H1 (cell line): ENCODE measurements at regions not wholly inside any gene's neighbourhood (a gene's known extent, or its start where the extent isn't known, plus 50 kb on each side); places are given as distances from the start of the nearest gene placed in this dataset.

Source experiments
- CTCF ChIA-PET: fragments of 300-600 bp; sonication (Branson Sonifier 250); formaldehyde crosslinking; loops from one replicate; lab custom pipeline; 2021; ENCODE audit not compliant: partially characterized antibody; lab: Charles Lee
- POLR2A ChIA-PET: fragments of 300-600 bp; sonication (Branson Sonifier 250); formaldehyde crosslinking; loops from one replicate; lab custom pipeline; 2021; ENCODE audit warnings: inconsistent platforms; ENCODE audit not compliant: partially characterized antibody; lab: Charles Lee
- DNase-seq, 2 experiments: peaks; one replicate each; pipeline versions ENCODE4 v3.0.0 to v3.0.0-alpha.2; 2010 to 2022; ENCODE audit warnings: low spot score in 2 of 2, low read depth in 1 of 2, mixed read lengths in 1 of 2
- FAIRE-seq: peaks from 2 replicates; lab custom pipeline; 2011; peaks lifted over from hg19 to GRCh38; lab: Jason Lieb, UNC
- H2AFZ ChIP-seq: 2 replicates; pipeline ENCODE4 v1.8.1; 2012; ENCODE audit warnings: low read length, inconsistent platforms
- H2AK5ac ChIP-seq: 2 replicates; pipeline ENCODE4 v1.6.1; 2013; ENCODE audit warnings: low read depth, low read length
- H2BK120ac ChIP-seq: replicated peaks from 2 replicates; pipeline ENCODE3; 2013; ENCODE audit warnings: low read depth, low read length, inconsistent platforms
- H2BK12ac ChIP-seq: 2 replicates; pipeline ENCODE4 v1.6.1; 2013; ENCODE audit warnings: low read depth, low read length
- H2BK15ac ChIP-seq: 2 replicates; pipeline ENCODE4 v1.6.1; 2013; ENCODE audit warnings: low read length
- H2BK20ac ChIP-seq: 2 replicates; pipeline ENCODE4 v1.6.1; 2013; ENCODE audit warnings: low read length
- H2BK5ac ChIP-seq: 2 replicates; pipeline ENCODE4 v1.6.1; 2013; ENCODE audit warnings: low read depth, low read length
- H3K14ac ChIP-seq: 2 replicates; pipeline ENCODE4 v1.6.1; 2013; ENCODE audit warnings: inconsistent platforms; ENCODE audit not compliant: insufficient read length
- H3K18ac ChIP-seq: 2 replicates; pipeline ENCODE4 v1.6.1; 2013; ENCODE audit warnings: low read length; ENCODE audit errors: extremely low read depth
- H3K23ac ChIP-seq: 2 replicates; pipeline ENCODE4 v1.6.1; 2013; ENCODE audit warnings: inconsistent platforms; ENCODE audit not compliant: insufficient read length
- H3K23me2 ChIP-seq: 2 replicates; pipeline ENCODE4 v1.6.1; 2013; ENCODE audit warnings: low read depth, low read length
- H3K27ac ChIP-seq: 2 replicates; pipeline ENCODE4 v1.6.1; 2011; ENCODE audit warnings: low read depth, low read length, inconsistent platforms
- H3K27me3 ChIP-seq, 4 experiments: replicated peaks in 1 of 4; 1 replicate in 1 of 4; 2 replicates in 3 of 4; pipeline versions ENCODE4 v1.6.1 to v1.8.1; 2011 to 2013; ENCODE audit warnings: low read length in 3 of 4, mild to moderate bottlenecking in 3 of 4, inconsistent platforms in 2 of 4, mixed read lengths in 2 of 4, moderate library complexity in 1 of 4; ENCODE audit not compliant: control insufficient read depth in 3 of 4, insufficient read depth in 3 of 4; ENCODE audit errors: extremely low read depth in 1 of 4
- H3K36me3 ChIP-seq, 4 experiments: 2 replicates each; pipeline versions ENCODE4 v1.6.1 to v1.8.1; 2011 to 2013; ENCODE audit warnings: mild to moderate bottlenecking in 4 of 4, low read length in 3 of 4, moderate library complexity in 2 of 4, control low read depth in 1 of 4, inconsistent platforms in 1 of 4; ENCODE audit not compliant: insufficient read depth in 4 of 4, control insufficient read depth in 2 of 4
- H3K4ac ChIP-seq: replicated peaks from 2 replicates; pipeline ENCODE3; 2013; ENCODE audit warnings: low read length, low read depth, mixed read lengths, inconsistent platforms; ENCODE audit not compliant: insufficient read length
- H3K4me1 ChIP-seq, 4 experiments: replicated peaks in 1 of 4; 1 replicate in 1 of 4; 2 replicates in 3 of 4; pipeline versions ENCODE4 v1.6.1 to v1.8.1; 2011 to 2013; ENCODE audit warnings: low read length in 3 of 4, inconsistent platforms in 2 of 4, mixed read lengths in 1 of 4; ENCODE audit not compliant: insufficient read depth in 4 of 4, control insufficient read depth in 3 of 4
- H3K4me2 ChIP-seq, 2 experiments: 2 replicates each; pipeline versions ENCODE4 v1.6.1 to v1.8.1; 2011 to 2013; ENCODE audit warnings: low read depth in 2 of 2, low read length in 2 of 2, control low read depth in 1 of 2, inconsistent platforms in 1 of 2, mild to moderate bottlenecking in 1 of 2; ENCODE audit not compliant: insufficient read depth in 1 of 2
- H3K4me3 ChIP-seq, 4 experiments: fragments of 200-600, 300-600 bp in 1 of 4; sonication (generic), shearing (Covaris generic), sonication (Bioruptor Twin) in 1 of 4; 2 replicates each; pipeline versions ENCODE4 v1.5.1 to v1.8.1; 2011 to 2016; ENCODE audit warnings: low read length in 4 of 4, low read depth in 3 of 4, control low read depth in 2 of 4, inconsistent platforms in 2 of 4, mild to moderate bottlenecking in 2 of 4, mixed read lengths in 1 of 4, moderate library complexity in 1 of 4; ENCODE audit not compliant: insufficient read depth in 2 of 4; ENCODE audit errors: extremely low read depth in 1 of 4
- H3K56ac ChIP-seq: replicated peaks from 2 replicates; pipeline ENCODE3; 2013; ENCODE audit warnings: low read depth, mild to moderate bottlenecking, mixed read lengths, low read length, inconsistent platforms; ENCODE audit not compliant: insufficient read length
- H3K79me1 ChIP-seq: 2 replicates; pipeline ENCODE4 v1.6.1; 2013; ENCODE audit warnings: low read depth, low read length, control low read depth
- H3K79me2 ChIP-seq, 2 experiments: 2 replicates each; pipeline versions ENCODE4 v1.6.1 to v1.8.1; 2012 to 2013; ENCODE audit warnings: low read length in 2 of 2, mild to moderate bottlenecking in 2 of 2, inconsistent platforms in 1 of 2; ENCODE audit not compliant: insufficient read depth in 2 of 2, control insufficient read depth in 1 of 2
- H3K9ac ChIP-seq, 4 experiments: replicated peaks in 1 of 4; 1 replicate in 1 of 4; 2 replicates in 3 of 4; pipeline versions ENCODE4 v1.6.1 to v1.8.1; 2011 to 2013; ENCODE audit warnings: low read depth in 3 of 4, low read length in 3 of 4, control low read depth in 2 of 4, mild to moderate bottlenecking in 2 of 4, moderate library complexity in 2 of 4, inconsistent platforms in 1 of 4; ENCODE audit errors: extremely low read depth in 1 of 4
- H3K9me3 ChIP-seq, 2 experiments: 2 replicates each; pipeline versions ENCODE4 v1.6.1 to v1.8.1; 2012 to 2013; ENCODE audit warnings: mild to moderate bottlenecking in 2 of 2, moderate library complexity in 2 of 2, control low read depth in 1 of 2, inconsistent platforms in 1 of 2, low read depth in 1 of 2, low read length in 1 of 2, mixed read lengths in 1 of 2; ENCODE audit not compliant: insufficient read depth in 2 of 2
- H4K20me1 ChIP-seq, 2 experiments: replicated peaks in 1 of 2; 2 replicates each; pipeline versions ENCODE3 to v1.8.1; 2011 to 2013; ENCODE audit warnings: inconsistent platforms in 2 of 2, low read length in 2 of 2, mild to moderate bottlenecking in 1 of 2; ENCODE audit not compliant: insufficient read depth in 2 of 2, control insufficient read depth in 1 of 2
- H4K5ac ChIP-seq: 2 replicates; pipeline ENCODE4 v1.6.1; 2013; ENCODE audit warnings: low read length, low read depth, mixed read lengths, inconsistent platforms; ENCODE audit not compliant: insufficient read length
- H4K8ac ChIP-seq: 2 replicates; pipeline ENCODE4 v1.8.0; 2013; ENCODE audit warnings: mild to moderate bottlenecking, moderate library complexity, low read length, inconsistent platforms; ENCODE audit not compliant: insufficient read depth; ENCODE audit errors: extremely low read depth
- H4K91ac ChIP-seq: replicated peaks from 2 replicates; pipeline ENCODE3; 2013; ENCODE audit warnings: low read length, mixed read lengths, inconsistent platforms; ENCODE audit not compliant: insufficient read length
- ASH2L ChIP-seq: fragments of 200-600, 300-600 bp; sonication (generic); IDR thresholded peaks from one replicate; pipeline ENCODE4 v1.7.1; 2017; ENCODE audit warnings: low read length
- BCL11A ChIP-seq, 2 experiments: IDR thresholded peaks; one replicate each; pipeline ENCODE4 v1.6.1; 2011; ENCODE audit warnings: low read depth in 2 of 2, low read length in 2 of 2, mild to moderate bottlenecking in 2 of 2
- FOSL1 ChIP-seq: IDR thresholded peaks from 2 replicates; pipeline ENCODE4 v1.6.1; 2011; ENCODE audit warnings: mild to moderate bottlenecking, low read depth, low read length, moderate library complexity; ENCODE audit not compliant: insufficient read depth
- JUN ChIP-seq: IDR thresholded peaks from 2 replicates; pipeline ENCODE4 v1.6.1; 2011; ENCODE audit warnings: low read depth, mild to moderate bottlenecking, improper control_type of control experiment, low read length
- POLR2AphosphoS5 ChIP-seq: IDR thresholded peaks from 2 replicates; pipeline ENCODE4 v1.6.1; 2011; ENCODE audit warnings: low read depth, low read length
- RFX5 ChIP-seq: IDR thresholded peaks from 2 replicates; pipeline ENCODE4 v1.6.1; 2011; ENCODE audit warnings: low read depth, low read length, improper control_type of control experiment, borderline replicate concordance
- SP1 ChIP-seq: IDR thresholded peaks from 2 replicates; pipeline ENCODE4 v1.6.1; 2011; ENCODE audit warnings: low read depth, low read length
- WGBS, 2 experiments: shearing (Covaris generic) in 1 of 2; methylation state at CpG; one replicate each; pipeline versions ENCODE4 v1.1.6 to v1.1.7; 2013 to 2015; ENCODE audit warnings: low lambda C conversion rate in 2 of 2, mixed read lengths in 2 of 2, inconsistent platforms in 1 of 2, low coverage in 1 of 2, missing lambda C conversion rate in 1 of 2; ENCODE audit not compliant: insufficient replicate concordance in 2 of 2, insufficient coverage in 1 of 2, insufficient read length in 1 of 2; ENCODE audit errors: extremely low coverage in 1 of 2, missing lambda C conversion rate in 1 of 2; 5-methylcytosine and 5-hydroxymethylcytosine counted together

- DNase-seq, result no peak
- Histone ChIP-seq H3K4ac (no peak overlapping the region), H3K36me3 (no peaks in the 10 kb centered on the region), H2AFZ (no peak overlapping the region), H3K4me3 (peak overlapping the region in 1 of 4 experiments; percentile 25; a peak in 1 of 8 replicates), H3K27ac (peak overlapping the region; percentile 86), H3K18ac (no peak overlapping the region; the same call in 1 of the 2 replicates), H3K9ac (peak overlapping the region in 2 of 4 experiments; percentile 14 to 28; a peak in 4 of 7 replicates), H2BK12ac (peak overlapping the region; percentile 93; the same call in 1 of the 2 replicates), H2BK5ac (peak overlapping the region; percentile 97), H3K4me2 (peak overlapping the region; percentile 41 to 51), H2BK120ac (peak overlapping the region; percentile 92), H3K4me1 (peaks cover 7 to 31% (median 16%) of the 10 kb centered on the region in 4 experiments; a peak in 6 of 7 replicates), H3K23ac (no peak overlapping the region), H2AK5ac (0 out of 2 replicates have a peak overlapping the region, but pooled peaks have one; percentile 41), H2BK15ac (no peak overlapping the region), H4K20me1 (no peaks in the 10 kb centered on the region), H2BK20ac (peak overlapping the region; percentile 98; the same call in 1 of the 2 replicates), H4K5ac (peak overlapping the region; percentile 81), H3K27me3 (no peaks in the 10 kb centered on the region), H3K56ac (no peak overlapping the region), H3K9me3 (no peaks in the 10 kb centered on the region), H3K79me2 (no peaks in the 10 kb centered on the region), H4K91ac (peak overlapping the region; percentile 91), H3K23me2 (no peaks in the 10 kb centered on the region), H4K8ac (no peak overlapping the region), H3K14ac (no peak overlapping the region), H3K79me1 (no peaks in the 10 kb centered on the region)
- FAIRE-seq, result no peak
- ChIA-PET POLR2A (interaction anchor here (0.6 to 1.9 kb wide), 5 partner anchors 10 to 301 kb away, joined by 3 to 6 read pairs (median 3); no protein-coding TSS in a partner anchor), CTCF (interaction anchor here (0.8 to 4.9 kb wide), 9 partner anchors 10 to 290 kb away, joined by 3 to 23 read pairs (median 3); no protein-coding TSS in a partner anchor)
- WGBS, 2 experiments, result 8% methylated on average over 11 of the region's 11 CpGs; no CpG with 5 or more reads in 1 of the 2 experiments
- TF ChIP-seq SP1 (no peak), POLR2AphosphoS5 (no peak), ASH2L (peak; percentile 7), BCL11A (IDR thresholded peaks at IDR 0.05; ENCODE audit: low read depth in 2 of 2, low read length in 2 of 2) (no peak), RFX5 (no peak), FOSL1 (no peak), JUN (no peak)
Observed at GRCh38 chr20:53866794-53867740, 203.3 kb downstream of the BCAS1 start.
